GM21526 (cell line): ENCODE measurements at regions not wholly inside any gene's neighbourhood (a gene's known extent, or its start where the extent isn't known, plus 50 kb on each side); places are given as distances from the start of the nearest gene placed in this dataset.
"Not testable (repeated sequence)": the region's sequence is repeated elsewhere in the genome, so short reads cannot be mapped to it uniquely, and the experiment has no call there.

Experiments
- ATAC-seq: cut with Tn5 transposase; IDR thresholded peaks from one replicate; pipeline ENCODE4 v1.9.1; 2021; ENCODE audit warnings: moderate library complexity; ENCODE audit not compliant: unreplicated experiment, low FRiP score

DNA sequence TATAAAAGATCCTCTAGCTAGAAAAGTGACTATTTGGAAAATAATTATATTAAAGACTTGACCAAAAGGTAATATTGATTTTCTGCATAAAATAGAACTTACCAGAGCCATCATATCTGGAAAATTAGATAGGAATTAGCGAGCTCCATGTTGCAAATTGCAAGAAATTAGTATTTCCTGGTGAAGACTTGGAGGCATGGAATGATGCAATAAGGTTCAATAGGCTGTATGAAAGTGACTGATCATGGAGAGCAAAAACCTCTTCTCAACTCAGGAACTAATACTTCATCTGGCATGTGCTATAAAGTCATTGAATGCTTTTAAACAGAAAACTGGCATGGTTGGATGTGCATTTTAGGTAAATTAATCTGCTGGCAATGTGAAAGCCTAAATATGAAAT is 66.3 kb upstream of the UFM1 start:
- no peak for ATAC-seq

DNA sequence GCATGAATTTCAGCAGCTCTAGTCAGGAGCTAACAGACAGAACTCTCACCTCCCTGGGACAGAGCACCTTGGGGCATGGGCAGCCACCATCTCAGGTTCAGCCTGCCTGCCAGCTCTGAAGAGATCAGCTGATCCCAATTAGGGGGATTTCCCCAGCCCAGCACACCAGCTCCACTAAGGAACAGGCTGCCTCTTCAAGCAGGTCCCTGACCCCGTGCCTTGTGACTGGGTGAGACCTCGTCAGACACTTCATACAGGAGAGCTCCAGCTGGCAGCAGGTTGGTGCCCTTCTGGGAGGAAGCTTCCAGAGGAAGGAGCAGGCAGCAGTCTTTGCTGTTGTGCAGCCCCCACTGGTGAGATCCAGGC is 84.5 kb upstream of the UFM1 start:
- no peak for ATAC-seq

DNA sequence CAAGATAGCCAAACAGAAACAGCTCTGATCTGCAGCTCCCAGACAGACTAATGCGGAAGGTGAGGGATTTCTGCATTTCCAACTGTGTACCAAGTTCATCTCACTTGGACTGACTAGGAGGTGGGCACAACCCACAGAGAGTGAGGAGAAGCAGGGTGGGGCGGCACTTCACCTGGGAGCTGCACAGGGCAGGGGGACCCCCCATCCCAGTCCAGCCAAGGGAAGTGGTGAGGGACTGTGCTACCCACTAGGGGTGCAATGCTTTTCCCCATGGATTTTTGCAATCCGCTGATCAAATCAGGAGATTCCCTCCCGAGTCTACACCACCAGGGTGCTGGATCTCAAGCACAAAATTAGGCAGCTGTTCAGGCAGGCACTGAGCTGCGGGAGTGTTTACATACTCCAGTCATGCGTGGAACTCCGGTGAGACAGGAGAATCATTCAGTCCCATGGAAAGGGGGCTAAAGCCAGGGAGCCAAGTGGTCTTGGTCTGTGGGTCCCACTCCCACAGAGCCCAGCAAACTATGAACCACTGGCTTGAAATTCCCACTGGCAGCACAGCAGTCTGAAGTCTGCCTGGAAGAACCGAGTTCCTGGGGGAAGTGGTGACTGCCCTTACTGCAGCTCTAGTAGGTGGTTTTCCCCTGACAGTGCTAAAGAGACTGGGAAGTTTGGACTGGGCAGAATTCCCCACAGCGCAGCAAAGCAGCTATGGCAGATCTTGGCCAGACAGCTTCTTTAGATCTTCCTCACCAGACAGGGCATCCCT is 85.1 kb upstream of the UFM1 start:
- ATAC-seq: no peak

DNA sequence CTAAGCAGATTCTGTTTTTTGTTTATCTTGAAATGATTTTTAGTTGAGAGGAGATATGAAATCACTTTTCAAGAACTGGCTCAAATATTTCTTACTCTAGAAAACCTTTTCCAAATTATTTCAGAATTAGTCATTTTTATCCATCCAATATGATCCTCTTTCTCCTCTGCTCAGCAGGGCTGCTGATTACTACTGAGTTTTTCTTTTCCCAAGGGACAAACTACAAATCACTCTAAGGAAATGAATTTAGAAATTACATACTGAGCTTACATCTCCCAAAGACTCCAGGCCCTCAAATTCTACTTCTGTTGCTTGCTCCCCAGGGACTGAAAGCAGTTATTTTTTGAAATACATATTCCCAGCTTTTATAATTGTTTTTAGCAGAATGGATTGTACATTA is 87.4 kb upstream of the UFM1 start:
- ATAC-seq: no peak

DNA sequence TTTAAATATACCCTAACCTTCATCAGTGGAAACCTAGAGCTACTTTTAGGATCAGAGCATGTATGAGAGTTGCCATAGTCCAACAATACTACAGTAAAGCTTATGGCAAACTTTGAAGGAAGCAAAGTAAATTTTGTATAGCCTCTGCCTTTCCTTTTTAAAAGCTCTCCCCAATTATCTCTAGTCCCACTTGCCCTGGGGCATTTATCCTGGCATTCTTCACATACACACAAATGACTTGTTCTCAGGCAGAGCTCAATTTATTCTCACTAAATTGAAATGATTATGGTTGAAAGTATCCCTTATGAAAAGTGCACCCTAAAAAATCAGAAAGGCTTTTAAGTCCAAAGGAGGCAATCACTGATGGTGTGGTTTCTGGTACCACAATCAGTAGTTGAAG is 94.1 kb upstream of the UFM1 start:
- no peak for ATAC-seq

DNA sequence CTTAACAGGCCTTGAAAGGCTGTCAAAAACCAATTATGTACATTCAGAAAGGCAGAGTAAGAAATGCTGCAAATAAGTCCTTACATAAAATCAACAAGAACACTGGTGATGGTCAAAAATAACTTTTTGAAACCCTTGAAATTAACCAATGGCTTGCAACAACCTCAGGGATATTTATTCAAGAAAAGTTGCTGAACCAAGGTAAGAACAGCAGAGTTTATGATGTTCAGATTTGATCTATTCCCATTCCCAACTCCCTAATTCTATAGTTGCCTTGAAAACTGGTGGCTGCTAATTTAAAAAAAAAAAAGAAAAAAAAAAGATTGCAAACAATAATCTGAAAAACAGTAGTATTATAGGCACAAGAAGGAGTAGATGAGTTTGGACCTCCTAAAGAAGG is 109.8 kb upstream of the UFM1 start:
- no peak for ATAC-seq

DNA sequence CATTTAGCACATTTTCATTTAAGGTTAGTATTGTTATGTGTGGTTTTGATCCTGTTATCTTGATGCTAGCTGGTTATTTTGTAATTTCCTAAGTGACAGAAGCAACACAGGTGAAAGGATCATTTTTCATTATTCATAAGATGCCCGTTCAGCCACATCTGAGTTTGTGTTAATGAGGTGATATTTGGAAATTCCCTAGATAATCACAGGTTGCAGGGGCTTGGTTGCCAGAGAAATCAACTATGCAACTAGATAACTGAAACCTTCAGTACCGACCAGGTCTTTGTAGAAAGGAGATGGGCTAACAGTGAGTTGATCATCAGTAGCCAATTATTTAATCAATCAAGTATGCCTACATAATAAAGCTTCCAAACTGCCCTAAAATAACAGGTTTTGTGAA is 121.3 kb upstream of the UFM1 start:
- no peak for ATAC-seq

DNA sequence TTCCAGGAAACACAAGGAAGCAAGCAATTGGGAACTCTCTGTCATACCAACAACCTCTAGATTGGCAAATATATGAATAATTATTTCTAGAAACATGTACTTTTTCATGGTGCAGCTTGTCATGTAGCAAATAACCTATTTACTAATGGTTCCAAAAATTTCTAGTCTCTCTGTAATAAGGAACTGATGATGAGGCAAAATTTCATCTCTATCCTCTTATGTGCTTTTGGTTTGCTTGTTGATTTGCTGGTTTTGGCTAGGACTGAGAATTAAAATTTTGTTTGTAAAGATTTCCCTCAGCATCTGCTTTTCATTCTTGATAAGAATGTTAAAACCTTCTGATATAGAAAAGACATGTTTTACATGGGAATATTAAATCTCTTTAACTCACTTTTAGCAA is 123.2 kb upstream of the UFM1 start:
- ATAC-seq: no peak

DNA sequence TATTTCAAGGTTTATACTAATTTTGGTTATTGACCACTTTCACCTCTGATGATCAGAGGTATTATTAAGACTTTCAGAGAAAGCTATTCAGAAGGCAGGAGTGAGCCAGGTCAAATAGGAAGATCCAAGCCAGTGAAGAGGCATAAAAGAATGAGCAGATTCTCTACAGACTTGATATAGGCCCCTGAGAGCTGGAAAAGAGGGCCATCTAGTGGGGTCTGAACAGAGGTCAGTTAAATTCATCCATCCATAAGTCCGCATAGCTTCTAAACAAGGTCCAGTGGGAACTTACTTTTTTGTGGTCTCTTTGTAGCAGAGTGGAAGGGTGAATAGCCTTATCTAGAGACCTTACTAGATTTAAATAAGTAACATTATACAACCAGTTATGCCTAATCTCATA is 126.6 kb upstream of the UFM1 start:
- no peak for ATAC-seq

DNA sequence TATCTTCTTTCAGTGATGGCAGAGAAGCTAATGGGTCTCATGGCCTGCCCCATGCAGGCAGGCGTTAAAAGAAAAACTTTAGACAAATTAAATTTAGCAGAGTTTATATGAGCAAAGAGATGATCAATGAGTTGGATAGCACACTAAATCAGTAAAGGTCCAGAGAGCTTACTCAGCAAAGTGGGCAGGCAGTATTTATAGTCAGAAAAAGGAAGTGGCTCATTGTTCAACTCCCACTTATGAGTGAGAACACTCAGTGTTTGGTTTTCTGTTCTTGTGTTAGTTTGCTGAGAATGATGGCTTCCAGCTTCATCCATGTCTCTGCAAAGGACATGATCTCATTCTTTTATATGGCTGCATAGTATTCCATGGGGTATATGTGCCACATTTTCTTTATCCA is 128.5 kb upstream of the UFM1 start:
- not testable (repeated sequence) for ATAC-seq

DNA sequence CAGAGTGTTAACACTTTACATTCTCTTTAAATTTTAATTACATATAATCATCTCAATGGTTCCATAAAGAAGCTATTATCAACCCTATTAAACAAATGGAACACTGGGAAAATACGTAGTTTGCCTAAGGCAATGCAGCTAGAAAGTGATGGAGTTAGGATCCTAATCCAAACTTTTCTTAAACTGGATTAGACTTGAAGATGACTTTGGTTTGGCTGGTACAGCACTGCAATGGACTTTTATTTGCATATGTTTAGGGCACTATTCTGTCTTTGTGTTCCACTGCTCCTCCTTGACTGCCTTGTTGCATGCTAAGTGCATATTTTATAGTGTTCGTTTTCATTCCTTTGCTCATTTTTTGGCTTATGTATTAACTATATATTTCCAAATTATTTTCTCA is 133.5 kb upstream of the UFM1 start:
- ATAC-seq: no peak

DNA sequence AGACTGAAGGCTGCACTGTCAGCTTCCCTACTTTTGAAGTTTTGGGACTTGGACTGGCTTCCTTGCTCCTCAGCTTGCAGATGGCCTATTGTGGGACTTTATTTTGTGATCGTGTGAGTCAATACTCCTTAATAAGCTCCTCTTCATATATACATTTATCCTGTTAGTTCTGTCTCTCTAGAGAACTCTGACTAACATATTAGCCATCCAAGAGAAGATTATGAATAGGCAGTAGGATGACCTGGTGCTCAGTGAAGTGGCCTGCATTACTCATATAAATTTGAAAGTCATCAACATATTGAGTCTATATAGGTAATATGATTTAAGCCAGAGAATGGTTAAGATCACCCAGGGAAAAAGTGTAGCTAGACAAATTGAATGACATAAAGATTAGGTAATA is 136.3 kb upstream of the UFM1 start:
- ATAC-seq: no peak

DNA sequence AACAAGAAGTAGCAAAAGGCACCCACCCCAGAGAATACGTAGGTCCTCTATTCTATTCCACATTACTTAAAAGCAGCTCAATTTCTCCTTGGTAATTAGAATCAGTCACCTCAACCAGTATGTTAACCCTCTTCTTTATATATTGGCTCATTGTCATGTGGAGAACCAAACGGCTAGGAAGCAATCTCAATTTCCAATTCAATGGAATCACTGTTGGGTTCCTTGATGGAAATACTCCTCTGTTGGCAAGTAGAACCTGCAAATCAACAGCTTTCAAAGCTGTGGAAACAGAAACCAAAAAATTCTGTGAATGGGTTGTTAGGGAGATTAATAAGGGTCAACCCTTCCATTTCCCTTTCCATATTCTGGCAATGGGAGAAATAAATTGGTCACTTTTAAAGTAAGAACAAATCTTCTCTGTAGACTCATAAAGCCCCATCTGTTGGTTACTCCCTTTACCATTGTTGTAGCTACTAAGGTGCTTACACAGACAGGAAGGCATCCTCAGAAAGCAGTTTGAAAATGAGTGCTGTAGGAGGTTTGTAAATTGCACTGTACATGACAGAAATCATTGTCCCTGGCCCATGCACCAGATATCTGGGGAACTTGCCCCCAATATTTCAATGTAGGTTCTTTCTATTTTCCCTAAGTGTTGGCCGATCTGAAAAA is 138.6 kb upstream of the UFM1 start:
- ATAC-seq: no peak

DNA sequence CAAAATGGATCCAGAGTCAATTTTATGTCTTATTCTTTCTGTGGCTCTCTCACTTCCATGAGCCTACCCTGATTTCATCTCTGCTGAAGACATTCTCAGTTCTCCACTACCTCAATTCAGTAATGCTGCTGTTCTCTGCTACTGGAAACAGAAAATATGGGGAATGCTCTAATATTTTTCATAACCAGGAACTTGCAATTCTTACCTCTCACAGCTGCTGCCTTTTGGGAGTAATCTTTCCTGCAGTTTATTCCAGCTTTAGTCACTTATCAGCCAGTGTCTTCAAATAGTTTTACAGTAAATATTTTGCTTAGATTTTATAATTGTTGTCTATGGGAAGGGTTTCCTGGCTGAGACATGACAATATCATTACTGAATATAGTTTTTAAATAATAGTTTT is 145.1 kb upstream of the UFM1 start:
- no peak for ATAC-seq

DNA sequence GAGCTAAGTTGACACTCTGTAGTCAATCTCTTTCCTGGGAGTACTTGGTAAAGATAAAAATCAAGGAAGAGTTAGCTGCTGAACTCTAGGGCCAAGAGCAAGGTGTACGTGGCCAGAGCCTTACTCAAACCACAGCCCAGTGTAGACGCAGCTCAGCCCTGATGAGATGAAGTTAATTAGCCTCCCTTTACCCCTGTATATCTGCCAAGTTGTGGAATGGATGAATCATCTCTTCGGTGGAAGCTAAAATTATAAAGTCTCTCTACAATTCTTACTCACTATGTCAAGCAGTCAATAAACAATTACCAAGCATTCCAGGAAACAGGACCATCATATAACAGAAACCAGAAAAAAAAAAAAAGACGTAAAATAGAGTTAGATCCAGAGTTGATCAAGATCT is 146.9 kb upstream of the UFM1 start:
- no peak for ATAC-seq

DNA sequence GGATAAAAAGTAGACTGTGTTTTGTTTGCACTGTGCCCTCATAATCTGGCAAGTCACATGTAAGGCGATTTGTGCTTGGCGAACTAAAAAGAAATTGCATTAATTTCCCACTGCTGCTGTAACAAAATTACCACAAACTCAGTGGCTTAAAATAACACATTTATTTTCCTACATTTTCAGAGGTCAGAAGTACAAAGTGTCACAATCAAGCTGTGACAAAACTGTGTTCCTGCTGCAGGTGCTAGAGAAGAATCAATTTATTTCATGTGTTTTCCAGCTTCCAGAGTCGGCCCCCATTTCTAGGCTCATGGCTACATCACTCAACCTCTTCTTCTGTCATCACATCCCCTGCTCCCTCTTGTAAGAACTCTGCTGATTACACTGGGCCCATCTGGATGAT is 158.6 kb upstream of the UFM1 start:
- ATAC-seq: no peak

DNA sequence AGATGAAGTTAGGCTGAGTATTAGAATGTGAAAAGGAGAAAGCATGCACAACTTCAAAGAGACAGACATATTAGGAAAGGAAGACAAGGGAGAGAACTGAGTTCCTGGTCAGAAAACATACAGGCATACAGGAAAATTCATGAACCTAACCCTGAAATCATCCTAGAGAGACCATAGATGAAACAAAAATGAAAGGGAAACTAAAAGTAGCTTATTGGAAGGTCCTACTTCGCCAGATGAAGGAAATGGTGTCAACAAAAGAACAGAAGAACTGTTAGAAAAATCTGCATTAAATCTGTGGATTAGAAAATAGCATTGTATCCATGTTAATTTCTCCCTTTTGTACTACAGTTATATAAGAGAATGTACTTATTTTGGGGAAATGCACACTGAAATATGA is 169.0 kb upstream of the UFM1 start:
- ATAC-seq: no peak

DNA sequence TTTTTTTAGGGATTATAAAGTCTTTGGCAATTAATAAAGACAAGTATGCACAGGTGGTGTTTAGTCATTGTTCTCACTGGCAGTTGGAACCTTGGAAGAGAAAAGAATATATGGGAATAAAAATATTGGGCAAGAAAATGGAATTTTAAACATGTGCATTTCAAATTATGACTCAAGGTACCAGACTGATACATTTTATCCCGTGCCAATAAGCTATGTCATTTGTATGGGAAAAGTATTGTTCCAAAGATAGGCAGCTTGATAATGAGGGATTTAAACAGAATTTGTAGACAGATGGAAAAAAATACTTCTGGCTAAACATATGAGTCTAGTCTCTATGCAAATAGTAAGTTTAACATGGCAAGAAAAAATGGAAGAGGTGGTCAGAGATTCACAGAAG is 169.5 kb upstream of the UFM1 start:
- ATAC-seq: no peak

DNA sequence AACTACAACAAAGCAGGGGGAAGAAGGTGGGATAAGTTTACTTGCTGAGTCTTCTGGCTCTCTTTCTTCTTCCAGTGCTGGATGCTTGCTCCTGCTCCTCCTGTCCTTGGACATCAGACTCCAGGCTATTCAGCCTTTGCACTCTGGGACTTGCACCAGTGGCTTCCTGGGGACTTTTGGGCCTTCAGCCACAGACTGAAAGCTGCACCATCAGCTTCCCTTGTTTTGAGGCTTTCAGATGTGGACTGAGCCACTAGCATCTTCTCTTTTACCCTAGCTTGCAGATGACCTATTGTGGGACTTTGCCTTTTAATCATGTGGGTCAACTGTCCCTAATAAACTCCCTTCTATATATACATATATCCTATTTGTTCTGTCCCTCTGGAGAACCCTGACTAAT is 173.0 kb upstream of the UFM1 start:
- ATAC-seq: no peak

DNA sequence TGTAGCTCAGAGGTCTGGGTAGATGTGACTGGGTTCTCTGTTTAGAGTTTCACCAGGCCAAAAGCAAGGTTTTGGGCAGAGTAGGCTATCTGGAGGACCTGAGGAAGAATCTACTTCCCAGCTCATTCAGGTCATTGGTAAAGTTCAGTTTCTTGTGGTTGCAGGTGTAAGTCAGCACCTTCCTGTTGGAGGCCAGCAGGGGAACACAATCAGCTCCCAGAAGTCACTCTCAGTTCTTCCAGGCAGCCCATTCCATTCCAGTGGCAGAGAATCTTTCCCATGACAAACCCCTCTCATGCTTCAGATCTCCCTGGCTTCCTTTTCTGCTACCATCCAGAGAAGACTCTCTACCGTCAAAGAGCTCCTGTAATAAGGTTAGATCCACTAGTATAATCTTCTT is 176.2 kb upstream of the UFM1 start:
- ATAC-seq: no peak

DNA sequence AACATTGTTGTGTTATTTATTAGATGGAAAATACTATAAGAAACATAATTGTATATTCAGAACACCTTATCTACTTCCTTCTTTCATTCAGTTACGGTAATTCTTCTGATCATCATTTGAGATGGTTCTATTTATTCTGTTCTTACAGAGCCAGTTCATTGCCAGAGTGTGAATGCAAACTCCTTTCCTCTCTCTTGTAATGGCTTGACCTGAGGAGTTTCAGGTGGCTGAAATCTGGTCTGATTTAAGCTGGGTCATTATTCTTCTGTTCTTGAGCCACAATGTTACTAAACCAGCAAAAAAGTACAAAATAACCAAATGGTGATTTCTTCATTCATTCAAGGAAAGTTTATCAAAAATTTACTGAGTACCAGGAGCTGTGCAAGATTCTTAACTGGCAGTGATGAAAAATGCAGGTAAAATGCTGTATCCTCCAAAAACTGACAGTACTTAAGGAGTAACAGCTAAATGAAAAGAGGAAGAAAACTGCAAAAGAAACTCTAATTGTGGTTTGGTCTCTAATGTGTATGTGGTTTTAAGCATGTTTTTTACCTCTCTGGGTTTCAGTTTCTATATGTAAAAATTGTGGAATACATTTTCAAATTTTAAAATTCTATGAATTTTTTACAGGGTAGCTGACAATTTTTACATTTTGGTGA is 182.4 kb upstream of the UFM1 start:
- ATAC-seq: peak; percentile 96

DNA sequence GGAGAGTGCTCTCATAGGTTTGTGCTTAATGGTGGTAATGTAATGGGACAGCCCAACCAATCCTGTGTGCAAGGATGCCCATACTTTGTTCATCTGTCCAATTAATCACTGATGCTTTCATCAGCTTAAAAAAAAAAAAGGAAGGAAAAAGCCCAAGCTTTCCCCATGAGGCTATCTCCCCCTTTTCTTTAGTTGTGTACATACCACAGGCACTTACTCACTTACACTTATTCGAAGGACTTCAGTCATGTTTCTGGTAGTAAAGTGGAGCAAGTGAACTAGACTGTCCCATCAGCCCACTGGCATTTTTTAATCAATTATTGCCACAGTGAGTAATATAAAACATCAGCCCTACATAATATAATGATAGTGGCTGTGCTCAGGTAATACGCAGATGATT is 183.5 kb upstream of the UFM1 start:
- ATAC-seq: no peak
